GM19025 (cell line): ENCODE measurements at regions not wholly inside any gene's neighbourhood (a gene's known extent, or its start where the extent isn't known, plus 50 kb on each side); places are given as distances from the start of the nearest gene placed in this dataset.
"Not testable (repeated sequence)": the region's sequence is repeated elsewhere in the genome, so short reads cannot be mapped to it uniquely, and the experiment has no call there.

Source experiments
- ATAC-seq: cut with Tn5 transposase; IDR thresholded peaks from one replicate; pipeline ENCODE4 v1.9.1; 2021; ENCODE audit warnings: mild to moderate bottlenecking, low read depth, moderate library complexity; ENCODE audit not compliant: unreplicated experiment

DNA sequence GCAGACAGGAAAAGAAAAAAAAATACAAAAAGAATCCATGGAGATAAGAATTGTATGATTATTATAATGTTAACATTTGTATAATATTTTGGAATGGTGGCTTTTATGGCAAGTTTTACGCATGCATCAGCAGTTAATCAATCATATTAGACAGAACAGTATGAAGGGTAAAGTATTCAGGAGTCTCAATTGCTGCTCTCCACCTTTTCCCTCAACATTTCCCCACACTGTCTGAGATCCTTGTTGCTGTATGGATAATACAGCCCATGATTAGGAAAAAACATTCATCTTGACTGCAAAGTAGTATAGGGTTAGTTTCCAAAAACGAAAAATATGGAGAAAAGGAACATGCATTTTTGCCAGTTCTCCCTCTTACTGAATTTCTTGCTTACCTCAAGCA, 755.3 kb upstream of the ARPP21 start:
- no peak for ATAC-seq

DNA sequence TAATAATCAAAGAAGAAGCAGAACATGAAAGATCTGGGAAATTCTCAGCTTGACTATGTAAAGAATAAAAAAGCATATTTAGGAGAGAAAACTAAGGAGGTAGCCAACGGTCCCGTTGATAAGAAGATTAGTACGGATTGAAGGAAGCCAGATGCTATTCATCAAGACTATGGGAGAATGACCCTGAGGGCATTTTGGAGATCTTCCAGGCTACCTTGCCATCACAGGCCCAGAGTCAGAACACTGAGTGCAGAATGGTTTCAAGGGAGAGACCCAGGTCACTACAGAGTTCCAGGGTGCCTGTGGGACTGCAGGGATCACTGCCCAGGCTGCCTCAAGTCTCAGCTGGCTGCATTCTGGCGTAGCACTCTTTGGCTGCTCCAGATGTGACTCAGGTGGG, 752.9 kb upstream of the ARPP21 start:
- ATAC-seq, result no peak

DNA sequence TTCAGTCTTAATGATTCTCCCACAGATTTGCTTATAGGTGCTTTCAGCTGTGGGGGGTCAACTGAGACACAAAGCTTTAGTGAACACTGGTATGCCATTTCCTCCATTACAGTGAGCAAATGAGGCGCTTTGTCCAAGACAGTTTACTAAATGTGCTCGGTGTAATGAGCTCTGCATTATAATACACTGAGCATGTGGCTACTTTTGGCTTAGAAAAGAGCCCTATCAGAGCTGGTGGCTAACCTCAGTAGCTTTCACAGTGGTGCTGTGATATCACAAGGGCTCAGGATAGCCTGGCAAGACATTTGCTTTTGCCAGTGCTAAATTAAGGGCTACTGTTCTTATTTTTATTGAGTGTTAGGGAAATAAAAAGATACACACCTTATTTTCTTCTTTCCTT, 749.7 kb upstream of the ARPP21 start:
- no peak for ATAC-seq

DNA sequence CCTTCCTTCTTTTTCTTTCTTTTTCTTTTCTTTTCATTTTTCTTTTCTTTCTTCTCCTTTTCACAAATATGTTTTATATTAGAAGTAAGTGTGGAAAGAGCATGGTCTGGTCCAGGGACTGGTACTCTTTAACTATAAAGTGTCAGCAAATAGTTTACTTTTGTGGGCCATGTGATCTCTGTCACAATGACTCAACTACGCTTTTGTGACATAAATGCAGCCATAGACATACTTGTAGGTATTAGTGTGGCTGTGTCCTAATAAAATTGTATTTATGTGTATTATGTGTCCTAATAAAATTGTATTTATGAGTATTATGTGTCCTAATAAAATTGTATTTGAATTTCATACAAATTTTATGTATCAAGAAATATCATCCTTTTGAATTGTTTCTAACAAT, 749.1 kb upstream of the ARPP21 start:
- ATAC-seq, result no peak

DNA sequence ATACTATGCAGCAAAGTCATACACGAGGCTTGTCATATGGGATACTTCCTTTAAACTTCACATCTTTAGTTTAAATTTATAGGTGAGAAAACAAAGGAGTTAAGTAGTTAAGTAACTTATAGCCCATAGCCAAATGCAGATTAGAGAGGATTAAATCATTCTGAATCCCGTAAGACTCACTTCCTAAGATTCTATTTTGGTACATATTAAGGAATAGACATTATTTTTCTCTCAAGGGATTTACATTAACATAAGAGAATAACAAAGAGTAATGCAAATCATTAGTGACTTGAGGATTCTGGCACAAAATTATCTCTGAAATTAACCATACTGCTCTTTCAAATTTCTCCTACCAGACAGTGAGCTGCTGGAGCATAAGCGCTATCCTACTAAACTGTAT, 747.4 kb upstream of the ARPP21 start:
- no peak for ATAC-seq

DNA sequence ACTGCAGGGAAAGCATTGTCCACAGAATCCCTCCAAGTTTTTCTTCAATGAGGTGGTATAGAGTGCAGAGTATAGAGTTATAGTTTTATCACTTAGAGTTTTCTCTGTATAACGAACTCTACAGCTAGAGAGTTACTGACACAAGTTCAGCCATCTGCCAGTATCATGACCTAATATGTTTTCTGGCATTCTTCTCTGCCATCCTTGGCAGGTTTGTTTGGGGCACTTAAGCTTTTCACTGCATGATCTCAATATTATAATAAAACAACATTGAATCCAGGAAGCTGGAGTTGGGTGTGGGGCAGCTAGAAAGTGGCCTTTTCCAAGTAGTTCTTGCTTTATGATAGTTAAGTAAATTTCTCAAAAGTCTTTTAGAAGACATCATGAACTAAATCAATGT, 743.5 kb upstream of the ARPP21 start:
- no peak for ATAC-seq

DNA sequence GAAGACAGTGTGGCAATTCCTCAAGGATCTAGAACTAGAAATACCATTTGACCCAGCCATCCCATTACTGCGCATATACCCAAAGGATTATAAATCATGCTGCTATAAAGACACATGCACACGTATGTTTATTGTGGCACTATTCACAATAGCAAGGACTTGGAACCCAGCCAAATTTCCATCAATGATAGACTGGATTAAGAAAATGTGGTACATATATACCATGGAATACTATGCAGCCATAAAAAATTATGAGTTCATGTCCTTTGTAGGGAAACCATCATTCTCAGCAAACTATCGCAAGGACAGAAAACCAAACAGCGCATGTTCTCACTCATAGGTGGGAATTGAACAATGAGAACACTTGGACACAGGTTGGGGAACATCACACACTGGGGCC, 729.6 kb upstream of the ARPP21 start:
- not testable (repeated sequence) for ATAC-seq

DNA sequence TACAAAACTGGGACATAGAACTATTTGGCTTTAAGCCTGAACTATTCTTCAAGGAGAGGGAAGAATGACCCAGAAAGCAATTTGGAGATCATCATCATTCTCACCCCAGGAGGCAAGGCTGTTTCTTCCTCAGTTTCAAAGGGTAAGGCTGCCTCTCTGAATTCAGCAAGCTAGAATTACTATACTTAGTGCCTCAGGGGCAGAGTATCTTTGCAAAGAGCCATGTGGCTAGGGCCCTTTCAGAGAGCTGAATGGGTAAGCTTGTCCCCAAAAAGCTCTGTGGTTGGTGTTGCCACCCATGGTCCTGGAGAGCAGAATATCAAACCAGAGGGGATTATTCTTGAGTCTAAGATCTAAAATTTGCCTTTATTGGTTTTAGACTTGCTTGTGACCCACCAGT, 720.3 kb upstream of the ARPP21 start:
- no peak for ATAC-seq

DNA sequence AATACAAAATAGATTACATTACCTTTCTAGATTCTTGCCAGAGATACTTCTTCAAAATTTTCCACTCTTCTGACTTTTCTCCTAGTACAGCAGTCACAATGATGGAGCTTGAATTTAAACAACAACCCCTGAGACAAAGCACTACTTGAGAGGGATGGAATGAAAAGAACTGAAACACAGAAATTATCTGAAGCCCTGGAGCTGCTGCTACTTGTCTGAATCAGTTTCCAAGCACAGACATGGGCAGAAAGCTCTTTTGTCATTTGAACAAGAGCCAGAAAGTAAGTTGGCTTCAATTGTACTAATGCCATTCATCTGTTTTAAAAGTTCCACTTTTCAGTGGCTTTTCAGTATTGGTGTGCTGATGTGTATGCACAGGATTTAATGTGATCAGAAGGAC, 718.5 kb upstream of the ARPP21 start:
- ATAC-seq, result no peak

DNA sequence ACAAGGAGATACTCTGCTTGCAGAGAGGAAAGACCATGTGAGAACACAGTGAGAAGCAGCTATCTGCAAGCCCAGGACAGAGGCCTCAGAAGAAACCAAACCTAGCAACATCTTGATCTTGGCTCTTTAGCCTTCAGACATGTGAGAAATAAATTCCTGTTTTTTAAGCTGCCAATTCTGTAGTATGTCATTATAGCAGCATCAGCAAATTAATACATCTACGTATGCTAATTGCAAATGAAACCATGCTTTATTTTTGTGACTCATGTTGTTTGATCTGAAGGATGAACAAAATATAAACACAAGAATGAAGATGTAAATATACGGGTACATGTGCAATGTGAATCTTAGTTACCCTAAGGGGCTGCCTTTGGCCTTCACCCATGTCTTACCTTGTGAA, 714.4 kb upstream of the ARPP21 start:
- no peak for ATAC-seq

DNA sequence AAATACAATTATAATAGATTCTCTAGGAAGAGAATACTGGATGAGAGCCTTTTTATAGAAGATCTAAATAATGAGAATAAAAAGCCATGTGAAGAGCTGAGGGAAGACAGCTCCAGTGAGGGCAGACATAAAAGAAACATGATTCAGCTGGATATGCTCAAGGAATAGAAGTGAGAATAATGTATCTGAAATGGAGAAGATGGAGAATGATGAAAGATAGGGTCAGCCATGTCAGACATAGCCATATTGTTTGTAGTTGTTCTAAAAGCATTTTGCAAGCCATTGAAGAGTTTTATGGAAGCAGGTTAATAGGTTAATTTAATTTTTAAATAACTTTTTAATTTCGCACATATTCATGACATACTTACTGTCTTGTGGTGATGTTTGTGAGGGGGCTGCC, 713.5 kb upstream of the ARPP21 start:
- ATAC-seq, result no peak

DNA sequence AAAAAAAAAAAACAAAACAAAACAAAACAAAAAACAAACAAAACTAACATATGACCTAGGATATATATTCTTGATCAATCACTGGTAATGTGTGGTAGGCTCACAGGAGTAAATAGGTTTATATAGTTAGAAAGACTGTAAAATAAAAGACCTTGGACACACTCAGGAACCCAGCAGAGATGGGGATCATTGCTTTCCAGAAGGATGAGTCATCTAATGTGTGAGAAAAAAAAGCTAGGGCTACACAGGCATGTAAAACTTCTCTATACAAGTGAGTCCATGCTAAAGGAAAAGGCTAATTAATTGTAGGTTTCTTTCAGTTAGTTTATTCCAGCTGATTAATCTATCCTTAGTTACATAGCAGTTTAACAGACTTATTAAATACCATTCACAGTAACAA, 710.3 kb upstream of the ARPP21 start:
- ATAC-seq, result no peak

DNA sequence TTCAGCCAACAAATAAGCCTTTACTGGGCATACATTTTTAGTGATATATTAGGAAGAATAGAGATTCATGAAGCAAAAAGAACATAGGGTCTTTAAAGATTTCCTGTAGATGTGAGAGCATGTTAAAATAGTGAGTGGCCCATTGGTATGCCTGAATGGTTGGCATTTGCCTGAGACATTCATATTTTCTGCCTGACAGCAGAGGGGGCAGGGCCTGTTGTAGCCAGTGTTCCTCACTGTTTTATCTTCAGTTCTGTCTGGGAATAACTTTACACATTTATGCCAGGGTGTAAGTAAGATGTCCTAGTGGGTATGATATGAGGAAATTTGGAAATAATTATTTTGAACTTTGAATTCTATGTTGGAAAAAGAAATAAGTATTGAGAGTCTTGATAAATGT, 704.7 kb upstream of the ARPP21 start:
- no peak for ATAC-seq

DNA sequence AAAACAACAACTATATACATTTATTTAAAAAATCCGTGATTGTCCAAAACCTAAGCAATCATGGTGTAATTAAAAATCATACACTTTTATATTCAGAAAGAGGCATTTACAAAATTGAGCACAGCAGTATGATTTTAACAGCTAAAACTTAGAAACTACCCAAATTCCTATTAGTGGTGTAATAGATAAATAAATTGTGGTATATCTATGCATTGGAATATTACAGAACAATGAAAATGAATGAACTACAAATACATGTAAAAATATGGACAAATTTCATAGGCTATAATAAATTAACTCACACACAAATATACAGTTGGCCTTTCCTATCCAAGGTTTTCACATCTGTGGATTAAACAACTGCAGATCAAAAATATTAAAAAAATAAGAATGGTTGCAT, 700.5 kb upstream of the ARPP21 start:
- ATAC-seq, result no peak

DNA sequence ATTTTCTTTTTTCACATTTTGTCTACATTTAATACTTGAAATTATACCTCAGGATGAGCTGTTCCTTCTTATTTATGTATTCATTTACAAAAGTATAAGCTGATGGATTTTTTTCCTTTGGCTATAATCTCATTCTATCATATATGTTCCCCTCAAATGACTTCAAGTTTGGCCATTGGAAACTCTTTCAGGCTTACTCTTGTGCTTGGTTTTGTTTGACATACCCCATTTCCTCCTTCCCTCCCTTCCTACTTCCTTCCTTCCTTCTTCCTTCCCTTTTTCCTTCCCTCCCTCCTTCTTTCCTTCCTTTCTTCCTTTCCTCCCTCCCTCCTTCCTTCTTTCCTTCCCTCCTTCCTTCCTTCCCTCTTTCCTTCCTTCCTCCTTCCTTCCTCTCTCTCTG, 697.1 kb upstream of the ARPP21 start:
- ATAC-seq, result no peak

DNA sequence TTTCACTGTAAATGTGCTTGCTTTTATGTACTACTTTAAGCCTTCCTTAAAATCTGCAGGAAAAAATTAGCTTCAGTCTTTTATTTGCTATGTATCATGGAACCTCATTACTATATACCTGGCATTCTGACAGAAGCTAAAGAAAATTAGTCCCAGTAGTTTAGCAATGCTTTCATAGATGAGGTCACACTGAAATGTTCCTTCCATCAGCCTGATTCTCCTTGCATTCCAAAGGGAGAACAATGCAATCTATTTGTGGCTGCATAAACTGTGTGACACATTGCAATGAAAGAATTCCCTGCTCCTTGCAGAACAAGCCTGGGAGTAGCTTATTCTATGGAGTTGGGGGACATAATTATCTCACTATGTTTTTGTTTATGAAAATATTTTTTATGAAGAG, 691.5 kb upstream of the ARPP21 start:
- no peak for ATAC-seq

DNA sequence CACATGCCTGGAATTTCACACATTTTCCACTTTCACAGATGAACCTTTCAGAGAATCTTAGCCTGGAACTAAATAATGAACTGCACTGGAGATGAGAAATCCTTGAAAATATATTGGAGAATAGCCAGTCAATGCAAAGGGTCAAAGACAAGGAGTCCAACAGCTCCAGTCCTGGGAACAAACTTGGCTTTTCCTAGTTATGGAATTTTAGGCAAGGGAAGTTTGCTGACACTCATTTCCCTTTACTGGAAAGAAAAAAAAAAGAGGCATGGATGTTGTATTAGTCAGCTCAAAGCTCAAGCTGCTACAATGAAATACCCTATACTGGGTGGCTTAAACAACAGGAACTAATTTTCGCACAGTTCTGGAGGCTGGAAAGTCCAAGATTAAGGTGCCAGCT, 690.8 kb upstream of the ARPP21 start:
- ATAC-seq, result no peak

DNA sequence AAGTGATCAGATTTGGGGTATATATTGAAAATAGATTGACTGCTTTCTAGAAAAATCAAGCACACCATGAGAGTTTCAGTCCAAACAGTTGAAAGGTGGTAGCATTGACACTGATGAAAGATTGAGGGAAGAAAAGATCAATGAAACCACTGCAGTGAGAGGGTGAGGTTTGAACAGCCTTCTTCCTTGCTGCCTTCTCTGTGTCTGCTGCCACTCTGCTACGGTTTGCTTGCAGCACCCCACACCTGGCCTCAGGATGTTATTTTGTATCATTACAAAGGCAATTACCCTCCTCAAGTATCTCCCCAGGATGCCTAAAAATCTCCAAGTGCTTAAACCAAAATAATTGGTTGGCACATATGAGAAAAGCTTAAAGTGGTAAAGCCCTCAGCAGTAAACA, 683.6 kb upstream of the ARPP21 start:
- no peak for ATAC-seq

DNA sequence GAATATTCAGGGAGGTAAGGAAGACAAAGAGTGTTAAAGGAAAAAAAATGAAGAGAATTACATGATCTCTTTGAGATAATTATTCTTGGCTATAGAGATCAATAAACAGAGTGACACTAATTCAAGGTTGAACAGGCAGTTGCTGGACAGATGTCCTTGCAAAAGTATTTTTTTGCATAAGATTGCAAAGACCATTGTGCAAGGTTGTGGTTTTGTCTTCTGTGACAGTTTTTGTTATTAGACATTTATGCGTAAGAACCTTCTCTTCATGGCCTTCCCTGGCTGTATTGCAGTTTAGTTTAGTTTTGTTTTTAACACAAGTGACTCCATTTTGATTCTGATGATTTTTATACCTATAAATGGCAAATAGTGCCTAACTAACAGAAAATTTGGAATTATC, 682.8 kb upstream of the ARPP21 start:
- no peak for ATAC-seq

DNA sequence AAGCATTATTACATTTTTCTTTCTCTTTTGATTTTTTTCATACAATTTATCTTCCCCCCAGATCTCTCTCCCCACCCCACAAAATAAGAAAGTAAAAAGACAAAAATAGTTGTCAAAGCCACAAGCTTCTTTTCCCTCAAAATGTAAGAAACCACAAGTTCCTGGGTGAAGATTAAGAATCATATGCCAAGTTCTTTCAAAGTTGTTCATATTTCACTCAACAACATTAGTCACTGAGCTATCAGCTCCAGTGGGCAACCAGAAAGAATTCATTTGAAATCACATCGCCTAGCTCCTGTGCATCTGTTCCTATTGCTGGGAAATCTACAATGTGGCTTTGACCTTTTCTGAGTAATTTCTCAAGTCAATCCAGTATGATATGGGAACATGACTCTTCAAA, 681.6 kb upstream of the ARPP21 start:
- ATAC-seq, result no peak

DNA sequence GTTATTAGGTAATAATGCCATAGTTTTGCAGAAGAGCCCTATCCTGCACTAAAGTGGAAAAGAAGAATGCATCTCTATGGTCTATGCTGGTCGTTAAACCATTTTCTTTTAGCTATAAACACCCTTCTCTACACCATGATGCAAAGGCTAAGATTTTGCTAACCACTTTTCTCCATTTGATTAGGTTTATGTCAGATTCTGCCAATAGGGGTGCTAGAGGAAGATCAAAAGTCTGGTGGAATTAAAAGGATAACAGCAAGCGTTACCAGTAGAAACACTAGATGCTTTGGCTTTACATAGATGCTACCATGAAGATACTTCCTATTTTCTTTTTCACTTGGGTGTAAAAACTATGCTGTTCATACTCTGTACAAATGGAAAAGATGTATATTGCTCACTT, 669.8 kb upstream of the ARPP21 start:
- no peak for ATAC-seq

DNA sequence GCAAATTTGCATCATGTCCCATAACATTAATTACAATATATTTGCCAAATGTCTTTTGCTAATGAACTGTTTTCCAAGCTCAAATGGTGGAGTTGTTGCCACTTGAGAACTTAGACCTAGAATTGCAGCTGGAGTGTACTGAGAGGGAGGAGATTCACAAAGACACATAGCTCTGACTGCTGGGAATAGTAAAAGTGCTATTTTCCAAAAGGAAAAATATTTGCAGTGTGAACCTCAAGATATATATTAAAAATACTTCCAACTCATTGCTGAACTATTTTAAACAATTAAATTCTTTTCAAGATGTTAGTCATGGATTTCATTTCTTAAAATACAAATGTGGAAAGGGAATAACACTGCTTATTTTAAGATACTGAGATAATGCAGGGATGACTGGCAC, 666.8 kb upstream of the ARPP21 start:
- ATAC-seq, result no peak

DNA sequence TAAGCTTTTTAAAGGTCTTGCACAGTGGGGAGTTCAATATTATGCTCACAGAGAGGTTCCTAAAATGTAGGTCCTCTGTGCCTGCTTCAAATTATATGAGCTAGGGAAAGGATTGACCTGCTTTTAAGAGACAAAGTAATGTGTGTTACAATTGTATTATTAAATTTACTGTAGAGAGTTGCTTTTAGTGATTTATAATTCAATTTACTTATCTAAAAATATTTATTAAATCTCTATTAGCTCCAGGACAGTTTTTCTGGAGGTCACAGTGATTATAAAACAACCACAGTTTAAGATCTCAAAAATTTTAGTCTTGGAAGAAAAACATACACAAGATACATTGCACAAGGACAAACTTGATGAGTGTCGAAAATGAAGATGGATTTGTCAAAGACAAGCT, 665.7 kb upstream of the ARPP21 start:
- ATAC-seq, result no peak

DNA sequence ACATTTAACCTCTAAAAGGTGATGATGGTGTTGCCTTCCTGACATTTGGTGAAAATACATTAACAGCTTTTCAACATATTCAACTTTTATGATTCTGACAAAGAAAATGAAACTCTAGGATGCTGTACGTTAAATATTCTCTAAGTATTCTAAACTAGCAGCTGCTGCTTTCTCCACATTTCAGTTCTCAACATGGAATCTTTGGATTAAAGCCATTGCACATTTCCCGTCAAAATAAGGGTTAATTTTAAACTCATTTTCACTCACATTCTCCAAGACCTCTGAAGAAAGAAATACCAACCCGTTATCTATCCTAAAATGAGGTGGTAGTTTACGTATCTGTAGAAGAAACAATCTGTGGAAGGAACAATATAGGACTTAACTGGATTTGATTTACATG, 655.7 kb upstream of the ARPP21 start:
- ATAC-seq, result no peak
